ENCODE measurements at regions not wholly inside any gene's neighbourhood (a gene's known extent, or its start where the extent isn't known, plus 50 kb on each side); places are given as distances from the start of the nearest gene placed in this dataset.
A peak's percentile ranks its signal among the peaks of the same experiment; 100 is the strongest.

- no peak for DNase-seq (ENCODE audit: low read depth)
Observed at GRCh38 chrX:110432091-110432905, 73.7 kb downstream of the RTL9 start.

DNA sequence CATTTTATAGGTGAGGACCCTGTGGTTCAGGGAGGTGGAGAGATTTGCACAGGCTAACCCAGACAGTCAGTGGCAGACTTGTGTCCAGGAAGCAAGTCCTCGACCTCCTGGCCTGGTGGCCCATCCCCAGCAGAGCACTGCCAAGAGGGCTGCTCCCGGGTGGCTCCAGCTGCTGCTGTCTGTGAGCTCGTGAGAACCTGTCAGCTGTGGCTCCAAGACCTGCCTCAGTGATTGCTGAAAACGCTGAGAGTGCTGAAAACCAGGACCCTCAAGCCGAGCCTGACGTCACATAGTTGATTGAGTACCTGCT lies 74.2 kb downstream of the RTL9 start:
- DNase-seq (ENCODE audit: low read depth), result no peak

DNA sequence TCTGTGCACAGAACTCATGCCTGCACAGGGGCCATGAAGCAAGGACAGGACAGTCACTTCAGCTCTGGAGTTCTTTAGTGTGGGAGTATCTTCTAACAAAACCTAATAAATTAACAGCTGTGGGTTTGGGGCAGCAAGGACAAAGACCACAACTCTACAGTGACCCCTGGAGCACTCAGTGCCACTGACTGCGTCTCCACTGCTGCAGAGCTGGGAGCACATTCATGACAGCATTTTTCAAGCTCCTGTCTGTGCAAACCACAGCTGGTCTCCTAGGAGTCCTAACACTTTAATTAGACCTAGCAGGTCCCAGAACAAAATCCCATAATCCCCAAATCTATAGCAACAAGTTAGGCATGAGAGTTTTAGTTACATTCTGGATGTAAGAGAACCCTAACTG lies 76.5 kb downstream of the RTL9 start:
- DNase-seq (ENCODE audit: low read depth), result no peak

DNA sequence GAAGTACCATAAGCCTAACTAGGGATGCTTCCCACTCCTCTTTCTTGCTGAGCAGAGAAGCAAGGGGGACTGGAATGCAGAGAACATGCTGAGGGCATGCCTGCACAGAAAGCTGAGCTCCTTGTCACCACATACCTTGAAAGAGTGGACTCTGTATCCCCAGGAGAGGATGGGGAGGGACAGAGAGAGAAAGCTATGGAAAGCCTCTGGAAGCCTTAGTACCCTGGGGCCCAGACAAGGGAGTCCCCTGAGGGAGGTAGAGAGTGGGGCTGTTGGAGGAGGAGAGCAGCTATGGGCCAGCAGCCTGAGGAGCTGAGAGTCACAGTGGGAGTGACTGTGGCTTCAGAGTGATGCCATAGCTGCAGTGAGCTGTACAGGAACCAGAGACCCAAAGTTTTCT lies 77.9 kb downstream of the RTL9 start:
- no peak for DNase-seq (ENCODE audit: low read depth)

DNA sequence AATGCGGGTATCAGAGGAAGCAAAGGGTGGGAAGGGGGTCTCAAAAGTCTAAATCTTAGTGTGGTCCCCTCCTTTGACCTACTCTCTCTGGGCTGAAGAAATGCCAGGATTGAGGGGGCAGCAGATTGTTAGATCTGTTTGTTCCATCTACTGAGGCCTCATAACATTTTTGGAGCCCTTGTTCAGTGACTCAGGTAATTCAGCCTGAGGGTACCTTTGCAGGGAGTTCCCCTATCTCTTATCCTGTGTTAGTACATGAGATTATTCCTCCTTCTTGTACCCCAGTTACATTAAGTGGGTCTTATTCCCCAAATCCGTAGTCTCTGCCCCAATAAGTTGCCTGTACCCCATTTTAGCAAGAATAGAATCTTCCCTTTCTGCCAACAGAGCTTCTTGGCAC lies 79.0 kb downstream of the RTL9 start:
- DNase-seq (ENCODE audit: low read depth), result no peak

- no peak for DNase-seq (ENCODE audit: low read depth)
Observed at GRCh38 chrX:110440016-110440805, 81.6 kb downstream of the RTL9 start.

DNA sequence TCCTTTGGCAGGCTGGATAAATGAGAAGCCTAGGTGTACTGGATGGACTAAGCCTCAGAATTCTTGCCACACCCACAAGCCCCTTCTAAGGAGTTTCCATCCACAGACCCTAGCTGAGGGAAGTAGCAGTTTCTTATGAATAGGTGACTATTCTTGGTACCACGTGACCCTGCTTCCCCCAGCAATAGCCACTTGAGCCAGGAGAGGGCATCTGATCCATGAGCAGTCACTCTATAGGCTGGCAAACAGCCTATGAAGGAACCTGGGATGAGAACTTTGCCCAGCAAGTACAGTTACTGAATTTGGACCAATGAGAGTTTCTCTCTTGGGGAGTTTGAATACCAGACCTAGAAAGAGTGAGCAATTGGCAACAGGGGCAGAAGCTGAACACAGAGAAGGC lies 84.0 kb downstream of the RTL9 start:
- DNase-seq (ENCODE audit: low read depth), result no peak

- no peak for DNase-seq (ENCODE audit: low read depth)
Observed at GRCh38 chrX:110444996-110445395, 86.3 kb downstream of the RTL9 start.

DNA sequence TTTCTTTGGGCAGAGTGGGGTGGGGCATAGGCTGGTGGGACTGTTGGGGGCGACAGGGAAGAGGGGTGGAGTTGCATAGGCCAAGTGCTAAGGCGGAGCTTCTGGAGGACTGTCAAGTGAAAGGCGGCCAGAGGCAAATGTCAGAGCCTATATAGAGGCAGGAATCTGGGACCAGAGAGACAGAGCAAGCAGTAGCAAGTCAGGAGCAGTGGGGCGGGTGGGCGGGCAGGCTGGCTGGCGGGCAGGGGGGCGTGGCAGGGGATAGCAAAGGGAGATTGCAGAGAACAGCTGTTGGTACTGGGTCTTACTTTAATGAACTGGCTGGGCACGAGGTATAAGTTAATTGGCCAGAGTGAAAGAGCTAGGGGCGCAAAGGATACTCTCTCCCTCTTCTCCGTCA lies 89.8 kb downstream of the RTL9 start:
- DNase-seq (ENCODE audit: low read depth), result no peak

DNA sequence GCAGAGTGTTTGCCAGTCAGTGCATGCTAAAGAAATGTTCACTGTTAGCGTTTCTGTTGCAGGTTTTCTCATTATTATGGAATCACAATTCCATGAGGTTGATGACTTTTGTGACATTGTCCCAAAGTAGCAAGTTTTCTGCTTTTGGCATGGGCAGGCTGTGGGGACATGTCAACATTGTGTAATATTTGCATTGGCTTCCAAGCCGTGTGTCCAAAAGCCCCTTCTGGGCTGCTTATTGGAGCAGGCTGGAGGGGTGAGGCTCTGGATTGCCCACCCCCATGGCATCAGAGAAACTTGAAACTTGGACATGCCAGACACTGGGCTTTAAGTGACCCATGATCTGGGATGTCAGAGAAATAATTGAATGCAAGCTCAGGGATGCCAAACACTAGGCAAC lies 90.7 kb downstream of the RTL9 start:
- DNase-seq (ENCODE audit: low read depth), result no peak

GRCh38 chrX:110450050-110450449 lies 91.4 kb downstream of the RTL9 start:
- DNase-seq (ENCODE audit: low read depth), result peak; percentile 35

DNA sequence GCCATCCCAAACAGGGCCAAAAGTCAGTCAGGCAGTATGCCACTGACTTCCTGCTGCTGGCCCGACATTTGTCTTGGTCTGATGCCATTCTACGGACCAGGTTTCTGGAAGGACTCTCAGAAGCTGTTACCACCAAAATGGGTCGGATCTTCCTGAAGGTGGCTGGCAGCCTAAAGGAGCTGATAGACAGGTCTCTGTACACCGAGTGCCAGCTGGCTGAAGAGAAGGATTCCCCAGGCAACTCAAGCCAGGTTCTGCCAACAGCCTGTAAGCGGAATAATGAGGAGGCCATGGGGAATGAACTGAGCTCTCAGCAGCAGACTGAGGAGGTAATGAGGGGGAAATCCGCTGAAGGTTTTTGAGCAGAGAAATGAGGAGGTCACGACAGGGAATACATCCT lies 95.7 kb downstream of the RTL9 start:
- no peak for DNase-seq (ENCODE audit: low read depth)

GRCh38 chrX:110462957-110463356 lies 104.3 kb downstream of the RTL9 start:
- no peak for DNase-seq (ENCODE audit: low read depth)

DNA sequence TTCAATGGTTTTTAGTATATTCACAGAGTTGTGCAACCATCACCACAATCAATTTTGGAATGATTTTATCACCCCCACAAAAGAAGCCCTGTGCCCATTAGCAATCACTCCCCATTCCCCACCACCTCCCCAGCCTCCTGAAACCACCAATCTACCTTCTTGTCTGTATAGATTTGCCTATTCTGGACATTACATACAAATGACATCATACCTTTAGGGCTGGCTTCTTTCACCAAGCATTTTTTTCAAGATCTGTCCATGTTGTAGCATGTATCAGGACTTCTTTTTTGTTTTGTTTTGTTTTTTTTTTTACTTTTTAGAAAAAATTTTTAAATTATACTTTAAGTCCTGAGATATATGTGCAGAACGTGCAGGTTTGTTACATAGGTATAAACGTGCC lies 108.1 kb downstream of the RTL9 start:
- no peak for DNase-seq (ENCODE audit: low read depth)

- DNase-seq (ENCODE audit: low read depth), result no peak
Observed at GRCh38 chrX:110472265-110472664, 113.6 kb downstream of the RTL9 start.

- no peak for DNase-seq (ENCODE audit: low read depth)
Observed at GRCh38 chrX:110477593-110478228, 119.1 kb downstream of the RTL9 start.

- no peak for DNase-seq (ENCODE audit: low read depth)
Observed at GRCh38 chrX:110491846-110492620, 133.4 kb downstream of the RTL9 start.

- DNase-seq (ENCODE audit: low read depth), result no peak
Observed at GRCh38 chrX:110504947-110505346, 146.3 kb downstream of the RTL9 start.

- DNase-seq (ENCODE audit: low read depth), result no peak
Observed at GRCh38 chrX:110509755-110510532, 151.3 kb downstream of the RTL9 start.

DNA sequence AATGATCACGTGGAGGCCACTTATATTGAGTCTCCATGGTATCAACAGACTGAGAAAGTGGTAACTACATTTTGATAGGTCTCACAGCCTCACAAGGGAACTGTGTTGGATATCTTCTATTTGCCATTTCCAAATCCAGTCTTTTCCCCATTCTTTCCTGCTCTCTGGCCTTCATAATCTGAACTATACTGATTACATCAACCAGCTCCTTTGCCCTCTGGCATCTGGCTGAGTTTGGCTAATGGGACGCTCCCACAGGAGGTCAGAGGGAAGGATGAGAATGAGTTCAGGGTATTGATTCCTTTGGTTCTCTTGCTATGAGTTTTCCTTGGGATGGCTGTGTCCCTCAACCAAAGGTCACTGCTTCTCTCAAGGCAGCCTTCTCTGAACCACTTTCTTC lies 152.6 kb downstream of the RTL9 start:
- no peak for DNase-seq (ENCODE audit: low read depth)

DNA sequence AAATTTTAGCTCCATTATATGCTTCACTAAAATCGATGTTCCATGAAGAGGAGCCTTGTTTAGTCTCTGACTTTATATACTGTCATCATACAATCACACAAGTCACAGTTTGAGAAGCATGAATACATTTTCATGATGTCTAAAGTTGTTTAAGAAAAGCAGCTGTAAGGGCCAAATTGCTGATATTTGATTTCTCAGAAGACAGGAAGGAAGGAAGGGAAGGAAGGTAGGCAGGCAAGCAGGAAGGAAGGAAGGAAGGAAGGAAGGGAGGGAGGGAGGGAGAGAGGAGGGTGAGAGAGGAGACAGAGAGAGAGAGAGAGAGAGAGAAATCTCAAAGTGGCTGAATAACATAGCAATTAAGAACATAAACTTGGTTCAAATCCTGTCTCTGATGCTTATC lies 153.7 kb downstream of the RTL9 start:
- DNase-seq (ENCODE audit: low read depth), result no peak

DNA sequence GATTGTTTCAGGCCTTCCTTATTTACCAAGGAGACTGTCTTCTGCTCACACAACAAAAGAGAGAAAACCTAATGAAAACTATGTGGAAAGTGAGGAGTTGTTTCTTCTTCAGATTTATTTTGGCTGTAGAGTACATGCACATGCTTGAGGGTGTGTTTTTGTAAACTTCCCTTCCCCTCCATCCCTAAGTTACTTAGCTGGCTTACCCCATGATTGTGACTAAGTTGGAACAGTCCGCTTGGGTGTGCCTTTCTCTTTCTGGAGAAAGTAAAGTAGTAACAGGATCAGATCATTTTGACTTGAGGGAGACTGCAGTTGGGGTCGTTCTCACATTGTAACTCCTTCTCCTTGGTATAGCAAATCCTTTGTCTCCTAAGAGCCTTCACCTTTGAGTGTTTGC lies 155.9 kb downstream of the RTL9 start:
- DNase-seq (ENCODE audit: low read depth), result no peak

Data from CMK (cell line).